ENCODE measurements at regions not wholly inside any gene's neighbourhood (a gene's known extent, or its start where the extent isn't known, plus 50 kb on each side); places are given as distances from the start of the nearest gene placed in this dataset.
A peak's percentile ranks its signal among the peaks of the same experiment; 100 is the strongest.

DNA sequence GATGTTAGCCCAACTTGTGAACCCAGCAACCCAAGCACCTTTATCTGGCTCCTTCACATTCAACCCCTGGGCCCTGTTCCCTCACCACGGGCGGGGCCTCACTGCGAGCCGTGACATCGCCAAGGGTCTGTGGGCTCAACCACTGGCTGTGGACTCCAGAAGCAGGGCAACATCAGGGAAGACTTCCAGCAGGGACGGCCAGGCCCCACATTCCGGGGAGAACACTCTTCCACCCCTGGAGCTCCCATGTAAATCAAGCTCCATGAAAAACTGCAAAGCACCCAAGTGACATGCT lies 175.3 kb downstream of the ERCC6L2 start:
- Histone ChIP-seq H3K9ac (ENCODE audit: low read length in 3 of 3) (no peak overlapping the region), H3K4me3 (ENCODE audit: low read length in 3 of 3) (no peak overlapping the region), H3K27ac (ENCODE audit: low read depth in 2 of 2, low read length in 2 of 2) (no peak overlapping the region), H3K27me3 (ENCODE audit: control insufficient read depth, insufficient read depth, low read length) (no peaks in the 10 kb centered on the region), H3K4me1 (ENCODE audit: control insufficient read depth in 2 of 3, insufficient read depth in 2 of 3, low read depth in 1 of 3, low read length in 3 of 3) (peaks cover 4 to 15% (median 4%) of the 10 kb centered on the region in 3 donors), H3K9me3 (ENCODE audit: control insufficient read depth in 2 of 3, insufficient read depth in 1 of 3, low read length in 3 of 3) (no peaks in the 10 kb centered on the region), H3K36me3 (ENCODE audit: control insufficient read depth in 2 of 3, insufficient read depth in 3 of 3, low read length in 3 of 3) (no peaks in the 10 kb centered on the region)
- intact Hi-C loops (cut with DNase I): no loop called here
- TF ChIP-seq, protein P1, sequence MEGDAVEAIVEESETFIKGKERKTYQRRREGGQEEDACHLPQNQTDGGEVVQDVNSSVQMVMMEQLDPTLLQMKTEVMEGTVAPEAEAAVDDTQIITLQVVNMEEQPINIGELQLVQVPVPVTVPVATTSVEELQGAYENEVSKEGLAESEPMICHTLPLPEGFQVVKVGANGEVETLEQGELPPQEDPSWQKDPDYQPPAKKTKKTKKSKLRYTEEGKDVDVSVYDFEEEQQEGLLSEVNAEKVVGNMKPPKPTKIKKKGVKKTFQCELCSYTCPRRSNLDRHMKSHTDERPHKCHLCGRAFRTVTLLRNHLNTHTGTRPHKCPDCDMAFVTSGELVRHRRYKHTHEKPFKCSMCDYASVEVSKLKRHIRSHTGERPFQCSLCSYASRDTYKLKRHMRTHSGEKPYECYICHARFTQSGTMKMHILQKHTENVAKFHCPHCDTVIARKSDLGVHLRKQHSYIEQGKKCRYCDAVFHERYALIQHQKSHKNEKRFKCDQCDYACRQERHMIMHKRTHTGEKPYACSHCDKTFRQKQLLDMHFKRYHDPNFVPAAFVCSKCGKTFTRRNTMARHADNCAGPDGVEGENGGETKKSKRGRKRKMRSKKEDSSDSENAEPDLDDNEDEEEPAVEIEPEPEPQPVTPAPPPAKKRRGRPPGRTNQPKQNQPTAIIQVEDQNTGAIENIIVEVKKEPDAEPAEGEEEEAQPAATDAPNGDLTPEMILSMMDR (IDR thresholded peaks at IDR 0.05; ENCODE audit: borderline replicate concordance, extremely low read depth, insufficient read depth): no peak
- no peak for FAIRE-seq
- no peak for DNase-seq

DNA sequence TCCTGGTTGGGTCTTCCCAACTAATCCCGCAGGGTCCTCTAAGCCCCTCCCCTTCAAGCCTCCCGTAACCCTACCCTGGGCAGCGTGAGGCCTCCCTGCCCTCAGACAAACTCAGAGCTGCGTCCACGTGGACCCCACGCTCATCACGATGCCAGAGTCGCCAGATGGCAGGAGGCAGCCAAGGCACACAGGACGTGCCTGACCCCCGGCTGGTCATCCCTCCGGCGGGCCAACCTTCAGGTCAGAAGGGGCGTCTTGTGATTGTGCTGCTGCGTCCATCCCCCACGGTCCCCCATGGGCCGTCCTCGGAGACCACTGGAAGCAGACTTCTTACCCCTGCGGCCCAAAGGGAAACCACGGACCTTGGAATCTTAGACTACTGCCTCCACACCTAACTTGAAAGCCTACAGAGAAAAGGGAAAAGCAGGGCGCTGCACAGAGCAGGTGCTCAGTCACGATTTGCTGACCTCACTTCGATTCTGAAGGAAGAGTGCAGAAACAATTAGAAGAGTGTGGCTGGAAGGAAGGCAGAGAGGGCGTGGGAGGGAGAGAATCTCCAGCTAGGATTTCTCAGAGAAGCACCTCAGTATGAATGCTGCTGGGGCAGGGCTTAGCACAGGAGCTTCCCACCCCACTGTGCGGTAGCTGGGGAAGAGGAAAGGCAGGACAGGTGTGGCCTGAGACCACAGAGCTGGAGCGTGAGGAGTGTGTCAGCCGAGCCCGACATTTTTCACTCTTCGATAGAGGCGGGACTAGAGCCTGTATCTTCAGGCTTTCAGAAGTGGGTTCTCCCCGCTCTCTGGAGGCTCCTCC lies 174.8 kb downstream of the ERCC6L2 start:
- Histone ChIP-seq H3K9me3 (ENCODE audit: control insufficient read depth in 2 of 3, insufficient read depth in 1 of 3, low read length in 3 of 3) (no peaks in the 10 kb centered on the region), H3K27me3 (ENCODE audit: control insufficient read depth, insufficient read depth, low read length) (no peaks in the 10 kb centered on the region), H3K9ac (ENCODE audit: low read length in 3 of 3) (no peak overlapping the region), H3K4me3 (ENCODE audit: low read length in 3 of 3) (no peak overlapping the region), H3K27ac (ENCODE audit: low read depth in 2 of 2, low read length in 2 of 2) (no peak overlapping the region), H3K4me1 (ENCODE audit: control insufficient read depth in 2 of 3, insufficient read depth in 2 of 3, low read depth in 1 of 3, low read length in 3 of 3) (peaks cover 4 to 15% (median 4%) of the 10 kb centered on the region in 3 donors), H3K36me3 (ENCODE audit: control insufficient read depth in 2 of 3, insufficient read depth in 3 of 3, low read length in 3 of 3) (no peaks in the 10 kb centered on the region)
- DNase-seq: peak in 4 of 5 donors; percentile 46 to 62 (median 60)
- FAIRE-seq: no peak
- TF ChIP-seq, protein P1 (IDR thresholded peaks at IDR 0.05; ENCODE audit: borderline replicate concordance, extremely low read depth, insufficient read depth): no peak
- intact Hi-C loops (cut with DNase I): no loop called here

DNA sequence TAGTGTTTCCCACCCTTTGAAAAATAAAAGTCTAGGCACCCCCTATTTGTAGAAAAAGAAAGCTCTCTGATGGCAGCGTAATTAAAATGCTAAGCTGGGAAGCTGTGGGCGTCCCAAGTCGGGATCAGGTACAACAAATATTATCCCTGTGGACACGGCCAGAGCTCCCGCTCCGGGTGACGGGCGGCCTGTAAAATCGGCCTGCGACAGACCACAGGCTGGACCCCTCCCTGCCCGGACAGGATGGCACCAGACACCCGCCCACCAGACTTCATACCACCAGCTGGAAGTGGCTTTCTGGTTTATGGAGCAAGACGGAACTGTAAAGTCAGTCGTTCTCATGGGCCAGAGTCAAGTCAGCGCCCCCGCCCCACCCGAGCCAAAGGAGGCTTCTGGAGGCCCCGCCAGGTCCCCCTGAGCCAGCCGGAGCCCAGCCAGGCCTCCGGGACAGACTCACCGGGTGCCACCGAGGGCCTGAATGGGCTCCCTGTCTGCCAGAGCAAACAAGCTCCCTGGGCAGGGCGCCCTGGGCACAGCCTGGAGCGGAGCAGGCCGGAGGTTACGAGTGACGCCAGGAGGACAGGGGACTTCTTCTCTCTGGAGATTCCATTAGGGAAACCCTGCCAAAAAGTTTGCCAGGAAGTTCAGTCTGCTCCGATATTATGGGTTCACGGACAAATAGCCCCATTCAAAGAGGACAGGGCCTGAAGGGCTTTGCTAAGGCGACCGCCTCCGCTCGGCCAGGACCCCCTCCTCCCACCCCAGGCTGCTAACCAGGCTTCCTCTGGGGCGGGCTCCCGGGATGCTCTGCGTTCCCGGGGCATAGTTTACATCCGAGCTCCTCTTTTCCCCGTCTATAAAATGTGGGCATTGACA lies 173.7 kb downstream of the ERCC6L2 start:
- H3K27me3 ChIP-seq (ENCODE audit: control insufficient read depth, insufficient read depth, low read length): no peaks in the 10 kb centered on the region
- H3K27ac ChIP-seq (ENCODE audit: low read depth in 2 of 2, low read length in 2 of 2): no peak overlapping the region
- no peaks in the 10 kb centered on the region for H3K9me3 ChIP-seq (ENCODE audit: control insufficient read depth in 2 of 3, insufficient read depth in 1 of 3, low read length in 3 of 3)
- peak; percentile 87 to 91 (median 88) for DNase-seq
- H3K4me3 ChIP-seq (ENCODE audit: low read length in 3 of 3): peak overlapping the region in 1 of 3 donors; percentile 35
- no peak for FAIRE-seq
- H3K36me3 ChIP-seq (ENCODE audit: control insufficient read depth in 2 of 3, insufficient read depth in 3 of 3, low read length in 3 of 3): no peaks in the 10 kb centered on the region
- peak overlapping the region in 1 of 3 donors; percentile 69 for H3K9ac ChIP-seq (ENCODE audit: low read length in 3 of 3)
- TF ChIP-seq, protein P1 (IDR thresholded peaks at IDR 0.05; ENCODE audit: borderline replicate concordance, extremely low read depth, insufficient read depth): no peak
- intact Hi-C loops (cut with DNase I): no loop called here
- peaks cover 4 to 15% (median 4%) of the 10 kb centered on the region in 3 donors for H3K4me1 ChIP-seq (ENCODE audit: control insufficient read depth in 2 of 3, insufficient read depth in 2 of 3, low read depth in 1 of 3, low read length in 3 of 3)
